ENCODE measurements at regions not wholly inside any gene's neighbourhood (a gene's known extent, or its start where the extent isn't known, plus 50 kb on each side); places are given as distances from the start of the nearest gene placed in this dataset.

- TF ChIP-seq, protein P1, sequence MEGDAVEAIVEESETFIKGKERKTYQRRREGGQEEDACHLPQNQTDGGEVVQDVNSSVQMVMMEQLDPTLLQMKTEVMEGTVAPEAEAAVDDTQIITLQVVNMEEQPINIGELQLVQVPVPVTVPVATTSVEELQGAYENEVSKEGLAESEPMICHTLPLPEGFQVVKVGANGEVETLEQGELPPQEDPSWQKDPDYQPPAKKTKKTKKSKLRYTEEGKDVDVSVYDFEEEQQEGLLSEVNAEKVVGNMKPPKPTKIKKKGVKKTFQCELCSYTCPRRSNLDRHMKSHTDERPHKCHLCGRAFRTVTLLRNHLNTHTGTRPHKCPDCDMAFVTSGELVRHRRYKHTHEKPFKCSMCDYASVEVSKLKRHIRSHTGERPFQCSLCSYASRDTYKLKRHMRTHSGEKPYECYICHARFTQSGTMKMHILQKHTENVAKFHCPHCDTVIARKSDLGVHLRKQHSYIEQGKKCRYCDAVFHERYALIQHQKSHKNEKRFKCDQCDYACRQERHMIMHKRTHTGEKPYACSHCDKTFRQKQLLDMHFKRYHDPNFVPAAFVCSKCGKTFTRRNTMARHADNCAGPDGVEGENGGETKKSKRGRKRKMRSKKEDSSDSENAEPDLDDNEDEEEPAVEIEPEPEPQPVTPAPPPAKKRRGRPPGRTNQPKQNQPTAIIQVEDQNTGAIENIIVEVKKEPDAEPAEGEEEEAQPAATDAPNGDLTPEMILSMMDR (conservative IDR thresholded peaks at IDR 0.05) = no peak
- no peak overlapping the region for H3K27ac ChIP-seq
Measured at GRCh38 chr11:96758957-96759356, 369.1 kb downstream of the JRKL start.

- TF ChIP-seq, protein P1 (conservative IDR thresholded peaks at IDR 0.05) = no peak
Measured at GRCh38 chr11:96760306-96760705, 370.5 kb downstream of the JRKL start.

GRCh38 chr11:96760815-96761214, 371.0 kb downstream of the JRKL start:
- H3K27ac ChIP-seq = no peak overlapping the region
- TF ChIP-seq, protein P1 (conservative IDR thresholded peaks at IDR 0.05) = no peak

More at GRCh38 chr11:96760306-96760705, 370.5 kb downstream of the JRKL start:
- H3K27ac ChIP-seq = no peak overlapping the region

DNA sequence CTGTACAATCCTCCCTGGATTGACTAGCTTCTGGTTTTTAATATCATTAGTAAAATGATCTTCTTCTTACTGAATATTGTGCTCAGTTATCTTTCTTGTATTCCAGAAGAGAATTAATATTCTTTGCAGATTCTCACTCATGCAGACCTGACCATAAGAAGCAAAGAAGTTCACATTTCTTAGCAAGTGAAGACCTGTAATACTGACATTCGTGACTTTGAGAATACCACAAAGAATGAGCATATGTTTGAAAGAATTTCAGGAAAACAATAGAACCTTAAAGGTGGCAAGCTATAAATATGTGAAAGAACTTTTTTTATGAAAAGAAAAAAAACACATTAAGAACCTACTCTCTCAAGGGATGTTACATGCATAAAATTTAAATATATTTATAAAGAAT, 371.6 kb downstream of the JRKL start:
- no peak overlapping the region for H3K27ac ChIP-seq
- TF ChIP-seq, protein P1 (conservative IDR thresholded peaks at IDR 0.05) = no peak

GRCh38 chr11:96763244-96763643, 373.4 kb downstream of the JRKL start:
- H3K27ac ChIP-seq = no peak overlapping the region
- TF ChIP-seq, protein P1 (conservative IDR thresholded peaks at IDR 0.05) = no peak

GRCh38 chr11:96778272-96778671, 388.5 kb downstream of the JRKL start:
- TF ChIP-seq, protein P1 (conservative IDR thresholded peaks at IDR 0.05) = no peak
- H3K27ac ChIP-seq = no peak overlapping the region

DNA sequence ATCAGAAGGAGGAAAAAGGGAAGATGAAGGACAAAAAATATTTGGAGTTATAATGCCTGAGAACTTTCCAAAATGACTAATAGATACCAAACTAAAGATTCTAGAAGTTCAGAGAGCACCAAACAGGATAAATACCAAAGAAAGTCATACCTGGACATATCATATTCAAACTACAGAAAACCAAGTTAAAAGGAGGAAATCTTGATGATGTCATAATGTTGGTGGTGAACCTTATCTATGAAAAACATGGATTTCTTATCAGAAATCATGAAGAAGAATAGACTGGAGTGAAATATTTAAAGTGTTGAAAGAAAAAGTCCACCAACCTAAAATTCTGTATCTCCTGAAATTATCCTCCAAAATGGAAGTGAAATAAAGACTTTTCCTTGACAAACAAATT, 389.2 kb downstream of the JRKL start:
- H3K27ac ChIP-seq = no peak overlapping the region
- TF ChIP-seq, protein P1 (conservative IDR thresholded peaks at IDR 0.05) = no peak

DNA sequence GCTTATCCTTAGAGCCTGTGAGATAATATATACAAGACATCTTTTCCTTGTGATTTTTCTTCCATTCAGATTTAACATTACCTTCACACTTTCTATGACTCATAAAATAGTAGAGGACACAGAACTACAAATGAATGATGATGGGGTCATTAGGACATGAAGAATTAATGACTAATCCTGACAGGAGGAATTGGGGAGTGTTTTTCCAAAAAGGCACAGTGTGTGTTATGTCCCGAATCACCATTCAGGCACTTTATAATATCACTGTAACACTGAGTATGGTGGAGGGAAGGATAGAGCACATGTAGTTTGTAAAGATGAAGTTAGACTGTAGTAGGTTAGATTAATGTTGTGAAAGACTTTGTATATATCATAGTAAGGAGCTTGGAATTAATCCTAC, 391.3 kb downstream of the JRKL start:
- TF ChIP-seq, protein P1 (conservative IDR thresholded peaks at IDR 0.05) = no peak
- H3K27ac ChIP-seq = no peak overlapping the region
